ENCODE measurements at regions not wholly inside any gene's neighbourhood (a gene's known extent, or its start where the extent isn't known, plus 50 kb on each side); places are given as distances from the start of the nearest gene placed in this dataset.

DNA sequence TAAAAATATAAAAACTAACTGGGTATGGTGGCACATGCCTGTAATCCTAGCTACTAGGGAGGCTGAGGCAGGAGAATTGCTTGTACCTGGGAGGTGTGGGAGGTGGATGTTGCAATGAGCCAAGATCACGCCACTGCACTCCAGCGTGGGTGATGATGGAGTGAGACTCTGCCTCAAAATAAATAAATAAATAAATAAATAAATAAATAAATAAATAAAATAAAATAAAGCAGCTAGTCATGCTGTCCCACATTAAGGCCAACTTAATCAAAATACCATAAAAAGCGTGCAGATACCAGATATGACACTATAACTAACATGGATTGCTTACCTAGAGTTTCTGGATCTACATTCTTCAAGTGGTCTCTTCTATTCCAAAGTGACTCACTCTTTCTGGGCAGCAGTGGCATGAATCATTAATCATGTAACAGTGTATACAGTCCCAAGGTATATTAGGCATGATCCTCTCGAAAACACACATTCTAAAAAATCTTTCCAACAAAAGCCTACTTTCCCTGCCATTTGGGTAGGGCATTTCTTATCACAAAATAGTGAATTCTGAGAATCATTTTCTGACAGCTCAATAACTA is 187.1 kb downstream of the ELAVL2 start:
- TF ChIP-seq EZH2 (IDR thresholded peaks at IDR 0.05; ENCODE audit: borderline replicate concordance, low read length) = no peak
- TF ChIP-seq, protein P1, sequence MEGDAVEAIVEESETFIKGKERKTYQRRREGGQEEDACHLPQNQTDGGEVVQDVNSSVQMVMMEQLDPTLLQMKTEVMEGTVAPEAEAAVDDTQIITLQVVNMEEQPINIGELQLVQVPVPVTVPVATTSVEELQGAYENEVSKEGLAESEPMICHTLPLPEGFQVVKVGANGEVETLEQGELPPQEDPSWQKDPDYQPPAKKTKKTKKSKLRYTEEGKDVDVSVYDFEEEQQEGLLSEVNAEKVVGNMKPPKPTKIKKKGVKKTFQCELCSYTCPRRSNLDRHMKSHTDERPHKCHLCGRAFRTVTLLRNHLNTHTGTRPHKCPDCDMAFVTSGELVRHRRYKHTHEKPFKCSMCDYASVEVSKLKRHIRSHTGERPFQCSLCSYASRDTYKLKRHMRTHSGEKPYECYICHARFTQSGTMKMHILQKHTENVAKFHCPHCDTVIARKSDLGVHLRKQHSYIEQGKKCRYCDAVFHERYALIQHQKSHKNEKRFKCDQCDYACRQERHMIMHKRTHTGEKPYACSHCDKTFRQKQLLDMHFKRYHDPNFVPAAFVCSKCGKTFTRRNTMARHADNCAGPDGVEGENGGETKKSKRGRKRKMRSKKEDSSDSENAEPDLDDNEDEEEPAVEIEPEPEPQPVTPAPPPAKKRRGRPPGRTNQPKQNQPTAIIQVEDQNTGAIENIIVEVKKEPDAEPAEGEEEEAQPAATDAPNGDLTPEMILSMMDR (conservative IDR thresholded peaks at IDR 0.05 in 1 of 2, IDR thresholded peaks at IDR 0.05 in 1 of 2; ENCODE audit: extremely low read depth in 1 of 2, insufficient read depth in 1 of 2, low read depth in 1 of 2, low read length in 2 of 2) = no peak
